Kidney (tissue), 13 donors: ENCODE measurements at regions not wholly inside any gene's neighbourhood (a gene's known extent, or its start where the extent isn't known, plus 50 kb on each side); places are given as distances from the start of the nearest gene placed in this dataset.

ENCODE experiments used
- DNase-seq, 5 donors: peaks; one replicate each; pipeline ENCODE4 v3.0.0-alpha.2; 2013 to 2020
- FAIRE-seq: peaks from 2 replicates; lab custom pipeline; 2012; peaks lifted over from hg19 to GRCh38; lab: Jason Lieb, UNC
- H3K27ac ChIP-seq, 2 donors: one replicate each; pipeline ENCODE4 v1.7.0; 2013; ENCODE audit warnings: low read depth in 2 of 2, low read length in 2 of 2, inconsistent platforms in 1 of 2
- H3K27me3 ChIP-seq: one replicate; pipeline ENCODE4 v1.7.1; 2013; ENCODE audit warnings: low read length, inconsistent platforms; ENCODE audit not compliant: control insufficient read depth, insufficient read depth
- H3K36me3 ChIP-seq, 3 donors: one replicate each; pipeline versions ENCODE4 v1.7.0 to v1.7.1; 2013; ENCODE audit warnings: low read length in 3 of 3, control low read depth in 1 of 3, inconsistent platforms in 1 of 3; ENCODE audit not compliant: insufficient read depth in 3 of 3, control insufficient read depth in 2 of 3
- H3K4me1 ChIP-seq, 3 donors: one replicate each; pipeline versions ENCODE4 v1.7.0 to v1.7.1; 2013; ENCODE audit warnings: low read length in 3 of 3, inconsistent platforms in 1 of 3, low read depth in 1 of 3; ENCODE audit not compliant: control insufficient read depth in 2 of 3, insufficient read depth in 2 of 3
- H3K4me3 ChIP-seq, 3 donors: one replicate each; pipeline versions ENCODE4 v1.7.0 to v1.8.1; 2013; ENCODE audit warnings: low read length in 3 of 3, control low read depth in 1 of 3, inconsistent platforms in 1 of 3
- H3K9ac ChIP-seq, 3 donors: one replicate each; pipeline versions ENCODE4 v1.7.0 to v1.7.1; 2013; ENCODE audit warnings: low read length in 3 of 3, control low read depth in 1 of 3, inconsistent platforms in 1 of 3
- H3K9me3 ChIP-seq, 3 donors: one replicate each; pipeline versions ENCODE4 v1.7.0 to v1.7.1; 2013; ENCODE audit warnings: low read length in 3 of 3, control low read depth in 1 of 3, inconsistent platforms in 1 of 3; ENCODE audit not compliant: control insufficient read depth in 2 of 3, insufficient read depth in 1 of 3
- CTCF ChIP-seq: IDR thresholded peaks from 3 replicates; pipeline ENCODE4 v1.5.1; 2012; ENCODE audit warnings: mild to moderate bottlenecking, moderate library complexity, borderline replicate concordance; ENCODE audit not compliant: insufficient read depth; ENCODE audit errors: extremely low read depth
- intact Hi-C: fragments of 100-400 bp; cut with DNase I; formaldehyde crosslinking; loops from one replicate; pipeline ENCODE4 v1.11.1; 2022
- donor health status: control.
- donor health status: control.
- donor health status: control.
- donor health status: control.
- donor health status: control.
- donor health status: DM: yes; HTN: yes; CAD: no.
- donor health status: Normal renal cell carcinoma (clear cell type).

- Histone ChIP-seq H3K4me3 (no peak overlapping the region), H3K4me1 (no peaks in the 10 kb centered on the region), H3K27me3 (no peaks in the 10 kb centered on the region), H3K9me3 (no peaks in the 10 kb centered on the region), H3K9ac (no peak overlapping the region), H3K36me3 (no peaks in the 10 kb centered on the region), H3K27ac (no peak overlapping the region)
- no peak for TF ChIP-seq CTCF
- intact Hi-C loops, result no loop called here
- DNase-seq (no peak), FAIRE-seq (no peak)
Observed at GRCh38 chr10:123480845-123481244, 185.3 kb upstream of the GPR26 start.

- no peak for FAIRE-seq
- Histone ChIP-seq H3K27me3 (no peaks in the 10 kb centered on the region), H3K4me1 (no peaks in the 10 kb centered on the region), H3K36me3 (no peaks in the 10 kb centered on the region), H3K9ac (no peak overlapping the region), H3K4me3 (no peak overlapping the region), H3K9me3 (no peaks in the 10 kb centered on the region), H3K27ac (no peak overlapping the region)
- intact Hi-C loops, result no loop called here
- no peak for TF ChIP-seq CTCF
- DNase-seq, result peak in 2 of 5 donors; percentile 17 to 58
Observed at GRCh38 chr10:123484722-123485121, 181.4 kb upstream of the GPR26 start.

- TF ChIP-seq CTCF, result no peak
- H3K4me3 ChIP-seq, result no peak overlapping the region
- H3K9me3 ChIP-seq, result no peaks in the 10 kb centered on the region
- H3K27ac ChIP-seq, result no peak overlapping the region
- FAIRE-seq (no peak), DNase-seq (no peak)
- no peaks in the 10 kb centered on the region for H3K4me1 ChIP-seq
- no peaks in the 10 kb centered on the region for H3K27me3 ChIP-seq
- intact Hi-C loops, result no loop called here
- no peaks in the 10 kb centered on the region for H3K36me3 ChIP-seq
- no peak overlapping the region for H3K9ac ChIP-seq
Observed at GRCh38 chr10:123485341-123485960, 180.7 kb upstream of the GPR26 start.

- intact Hi-C loops, result no loop called here
- FAIRE-seq, result no peak
- no peak for TF ChIP-seq CTCF
Observed at GRCh38 chr10:123488436-123488835, 177.7 kb upstream of the GPR26 start.

More at GRCh38 chr10:123488436-123488835, 177.7 kb upstream of the GPR26 start:
- H3K9ac ChIP-seq, result no peak overlapping the region
- no peak overlapping the region for H3K27ac ChIP-seq
- H3K27me3 ChIP-seq, result no peaks in the 10 kb centered on the region
- no peaks in the 10 kb centered on the region for H3K4me1 ChIP-seq
- H3K36me3 ChIP-seq, result no peaks in the 10 kb centered on the region
- H3K4me3 ChIP-seq, result no peak overlapping the region
- H3K9me3 ChIP-seq, result no peaks in the 10 kb centered on the region
- no peak for DNase-seq
